Kidney tubule cell (primary cell): ENCODE measurements at regions not wholly inside any gene's neighbourhood (a gene's known extent, or its start where the extent isn't known, plus 50 kb on each side); places are given as distances from the start of the nearest gene placed in this dataset.
"Not testable (repeated sequence)": the region's sequence is repeated elsewhere in the genome, so short reads cannot be mapped to it uniquely, and the experiment has no call there.

Experiments used
- DNase-seq: peaks from one replicate; pipeline ENCODE4 v3.0.0-alpha.2; 2018; ENCODE audit warnings: low spot score

- no peak for DNase-seq
Observed at GRCh38 chr12:25337916-25338315, 87.2 kb upstream of the KRAS start.

- no peak for DNase-seq
Observed at GRCh38 chr12:25332143-25332542, 81.4 kb upstream of the KRAS start.

GRCh38 chr12:25328072-25328712 lies 77.5 kb upstream of the KRAS start:
- DNase-seq, result peak; percentile 67

GRCh38 chr12:25327321-25327720 lies 76.6 kb upstream of the KRAS start:
- DNase-seq, result no peak

GRCh38 chr12:25326326-25326725 lies 75.6 kb upstream of the KRAS start:
- no peak for DNase-seq

- no peak for DNase-seq
Observed at GRCh38 chr12:25324861-25325260, 74.1 kb upstream of the KRAS start.

- DNase-seq, result no peak
Observed at GRCh38 chr12:25323581-25323982, 72.9 kb upstream of the KRAS start.

GRCh38 chr12:25322918-25323531 lies 72.3 kb upstream of the KRAS start:
- DNase-seq, result no peak

GRCh38 chr12:25322351-25322750 lies 71.6 kb upstream of the KRAS start:
- DNase-seq, result no peak

GRCh38 chr12:25321772-25322171 lies 71.0 kb upstream of the KRAS start:
- DNase-seq, result no peak

- DNase-seq, result no peak
Observed at GRCh38 chr12:25320123-25321006, 69.6 kb upstream of the KRAS start.

- DNase-seq, result no peak
Observed at GRCh38 chr12:25319233-25319984, 68.7 kb upstream of the KRAS start.

GRCh38 chr12:25317553-25317952 lies 66.8 kb upstream of the KRAS start:
- no peak for DNase-seq

GRCh38 chr12:25315388-25315787 lies 64.7 kb upstream of the KRAS start:
- no peak for DNase-seq

- DNase-seq, result peak; percentile 44
Observed at GRCh38 chr12:25313266-25313990, 62.7 kb upstream of the KRAS start.

GRCh38 chr12:25311506-25311905 lies 60.8 kb upstream of the KRAS start:
- peak; percentile 41 for DNase-seq

GRCh38 chr12:25310071-25310470 lies 59.3 kb upstream of the KRAS start:
- not testable (repeated sequence) for DNase-seq

GRCh38 chr12:25308756-25309155 lies 58.0 kb upstream of the KRAS start:
- peak; percentile 43 for DNase-seq

GRCh38 chr12:25307818-25308217 lies 57.1 kb upstream of the KRAS start:
- no peak for DNase-seq

- no peak for DNase-seq
Observed at GRCh38 chr12:25301798-25302197, 51.1 kb upstream of the KRAS start.
